Right atrium auricular region (tissue), 2 donors: ENCODE measurements at regions not wholly inside any gene's neighbourhood (a gene's known extent, or its start where the extent isn't known, plus 50 kb on each side); places are given as distances from the start of the nearest gene placed in this dataset.
A peak's percentile ranks its signal among the peaks of the same experiment; 100 is the strongest.

ENCODE experiments used
- DNase-seq: peaks from one replicate; pipeline ENCODE4 v3.0.0-alpha.2; 2019; ENCODE audit warnings: low spot score
- H3K27ac ChIP-seq, 2 donors: fragments of 200-600 bp; sonication (generic); 1 replicate in 1 of 2; 2 replicates in 1 of 2; pipeline ENCODE4 v1.5.1; 2016 to 2019
- H3K27me3 ChIP-seq, 2 donors: fragments of 200-600 bp; sonication (generic); one replicate each; pipeline versions ENCODE4 v1.5.1 to v1.6.0; 2017 to 2019
- H3K36me3 ChIP-seq: fragments of 200-600 bp; sonication (generic); one replicate; pipeline ENCODE4 v1.5.1; 2016
- H3K4me1 ChIP-seq, 2 donors: fragments of 200-600 bp; sonication (generic); one replicate each; pipeline versions ENCODE4 v1.5.1 to v1.6.0; 2017 to 2019
- H3K4me3 ChIP-seq, 2 donors: fragments of 200-600 bp; sonication (generic); 1 replicate in 1 of 2; 2 replicates in 1 of 2; pipeline ENCODE4 v1.5.1; 2017 to 2019; ENCODE audit warnings: mild to moderate bottlenecking in 1 of 2, moderate library complexity in 1 of 2
- H3K9me3 ChIP-seq, 2 donors: fragments of 200-600 bp; sonication (generic); one replicate each; pipeline ENCODE4 v1.5.1; 2019
- TF ChIP-seq, protein P1 (sequence below), 2 donors: fragments of 200-600 bp; sonication (generic); IDR thresholded peaks; one replicate each; pipeline ENCODE4 v1.5.1; 2019; ENCODE audit warnings: antibody characterized with exemption in 2 of 2

DNA sequence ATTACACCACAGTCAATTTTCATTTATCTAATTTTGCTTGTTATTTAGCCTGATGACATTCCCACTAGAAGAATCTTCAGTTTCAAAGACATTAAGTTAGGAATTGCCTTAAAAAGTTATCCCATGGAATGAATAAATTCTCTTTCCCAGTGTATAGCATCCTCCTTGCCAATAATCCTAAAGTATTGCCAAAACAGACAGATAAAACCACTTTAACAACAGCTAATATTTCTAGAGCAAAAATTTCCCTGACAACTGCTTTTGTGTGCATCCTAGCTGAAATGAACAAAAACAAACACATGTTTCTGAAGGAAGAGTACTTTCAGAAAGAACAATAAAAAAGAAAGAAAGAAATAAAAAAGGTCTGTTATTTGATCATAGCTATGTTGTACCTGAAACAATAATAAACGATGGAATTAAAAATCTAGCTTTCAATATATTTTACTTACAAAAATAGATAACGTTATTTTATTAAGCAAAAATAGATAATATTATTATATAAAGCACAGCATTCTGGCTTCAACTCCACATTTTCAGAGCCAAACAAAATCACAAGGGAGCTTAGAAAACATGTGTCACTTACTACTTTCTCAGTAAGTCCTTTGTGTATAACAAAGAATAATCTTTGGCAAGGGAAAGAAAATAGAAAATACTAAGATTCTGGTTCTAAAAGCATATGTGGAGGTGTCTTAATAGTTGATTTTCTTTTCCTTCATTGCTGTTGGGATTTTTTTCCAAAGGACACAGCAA is 939.0 kb upstream of the CRIM1 start:
- H3K4me1 ChIP-seq, result no peaks in the 10 kb centered on the region
- H3K36me3 ChIP-seq, result no peaks in the 10 kb centered on the region
- no peaks in the 10 kb centered on the region for H3K9me3 ChIP-seq
- DNase-seq, result no peak
- no peak overlapping the region for H3K4me3 ChIP-seq
- no peak overlapping the region for H3K27ac ChIP-seq
- TF ChIP-seq, protein P1, sequence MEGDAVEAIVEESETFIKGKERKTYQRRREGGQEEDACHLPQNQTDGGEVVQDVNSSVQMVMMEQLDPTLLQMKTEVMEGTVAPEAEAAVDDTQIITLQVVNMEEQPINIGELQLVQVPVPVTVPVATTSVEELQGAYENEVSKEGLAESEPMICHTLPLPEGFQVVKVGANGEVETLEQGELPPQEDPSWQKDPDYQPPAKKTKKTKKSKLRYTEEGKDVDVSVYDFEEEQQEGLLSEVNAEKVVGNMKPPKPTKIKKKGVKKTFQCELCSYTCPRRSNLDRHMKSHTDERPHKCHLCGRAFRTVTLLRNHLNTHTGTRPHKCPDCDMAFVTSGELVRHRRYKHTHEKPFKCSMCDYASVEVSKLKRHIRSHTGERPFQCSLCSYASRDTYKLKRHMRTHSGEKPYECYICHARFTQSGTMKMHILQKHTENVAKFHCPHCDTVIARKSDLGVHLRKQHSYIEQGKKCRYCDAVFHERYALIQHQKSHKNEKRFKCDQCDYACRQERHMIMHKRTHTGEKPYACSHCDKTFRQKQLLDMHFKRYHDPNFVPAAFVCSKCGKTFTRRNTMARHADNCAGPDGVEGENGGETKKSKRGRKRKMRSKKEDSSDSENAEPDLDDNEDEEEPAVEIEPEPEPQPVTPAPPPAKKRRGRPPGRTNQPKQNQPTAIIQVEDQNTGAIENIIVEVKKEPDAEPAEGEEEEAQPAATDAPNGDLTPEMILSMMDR (IDR thresholded peaks at IDR 0.05), result no peak
- H3K27me3 ChIP-seq, result no peaks in the 10 kb centered on the region

GRCh38 chr2:35415942-35416341 is 939.6 kb upstream of the CRIM1 start:
- TF ChIP-seq, protein P1 (IDR thresholded peaks at IDR 0.05), result no peak
- H3K4me1 ChIP-seq, result no peaks in the 10 kb centered on the region
- no peaks in the 10 kb centered on the region for H3K27me3 ChIP-seq
- no peaks in the 10 kb centered on the region for H3K9me3 ChIP-seq
- no peak overlapping the region for H3K27ac ChIP-seq
- no peak overlapping the region for H3K4me3 ChIP-seq
- no peaks in the 10 kb centered on the region for H3K36me3 ChIP-seq
- DNase-seq, result no peak

DNA sequence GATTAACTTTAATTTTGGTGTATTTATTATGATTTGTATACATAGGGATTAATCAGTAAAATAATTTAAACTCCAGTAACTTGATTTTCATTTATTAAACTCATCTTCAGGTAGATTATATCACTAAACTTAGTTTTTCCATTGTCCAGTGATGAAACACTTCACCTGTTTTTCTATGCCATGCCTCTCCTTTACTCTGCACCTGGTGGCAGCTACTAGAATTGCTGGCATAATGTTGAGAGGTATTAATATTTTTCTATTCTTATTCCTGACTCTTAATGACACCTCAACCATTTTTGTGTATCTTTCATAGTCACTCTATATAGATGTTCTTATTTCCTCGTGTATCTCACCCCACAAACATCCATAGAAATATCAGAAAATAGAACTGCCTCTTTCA is 940.3 kb upstream of the CRIM1 start:
- no peak overlapping the region for H3K4me3 ChIP-seq
- no peak overlapping the region for H3K27ac ChIP-seq
- H3K27me3 ChIP-seq, result no peaks in the 10 kb centered on the region
- no peaks in the 10 kb centered on the region for H3K4me1 ChIP-seq
- H3K9me3 ChIP-seq, result no peaks in the 10 kb centered on the region
- TF ChIP-seq, protein P1 (IDR thresholded peaks at IDR 0.05), result no peak
- H3K36me3 ChIP-seq, result no peaks in the 10 kb centered on the region
- DNase-seq, result no peak

DNA sequence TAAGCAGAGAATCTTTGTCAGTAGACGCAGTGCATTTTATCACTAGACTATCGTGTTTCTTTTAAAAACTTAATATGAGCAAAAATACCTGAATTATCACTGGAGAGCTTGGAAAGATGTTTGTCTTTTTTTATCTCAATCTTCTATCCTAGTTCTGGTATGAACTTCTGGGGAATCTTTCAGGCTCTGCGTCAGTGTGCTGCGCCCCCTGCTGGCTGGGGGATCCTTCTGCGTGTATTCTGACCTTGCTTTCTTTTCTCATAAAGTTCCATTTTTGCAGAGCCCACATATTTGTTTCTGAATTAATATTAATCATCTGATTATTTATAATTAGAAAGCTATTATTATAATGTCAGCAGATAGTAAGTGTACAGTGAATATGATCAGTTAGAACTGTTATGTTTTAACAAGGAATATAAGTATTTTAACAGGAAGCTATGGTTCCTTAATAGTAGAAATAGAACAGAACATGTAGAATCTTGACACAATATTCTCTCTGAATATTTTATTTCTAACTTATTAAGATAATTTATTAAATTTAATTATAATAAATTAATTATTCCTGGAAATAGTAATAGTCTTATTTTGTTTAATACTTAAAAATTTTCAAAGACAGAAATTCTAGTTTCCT is 945.0 kb upstream of the CRIM1 start:
- no peaks in the 10 kb centered on the region for H3K27me3 ChIP-seq
- H3K36me3 ChIP-seq, result no peaks in the 10 kb centered on the region
- H3K9me3 ChIP-seq, result no peaks in the 10 kb centered on the region
- H3K27ac ChIP-seq, result no peak overlapping the region
- TF ChIP-seq, protein P1 (IDR thresholded peaks at IDR 0.05), result peak; percentile 59 to 91
- H3K4me3 ChIP-seq, result no peak overlapping the region
- H3K4me1 ChIP-seq, result no peaks in the 10 kb centered on the region
- DNase-seq, result no peak

- no peaks in the 10 kb centered on the region for H3K4me1 ChIP-seq
- H3K4me3 ChIP-seq, result no peak overlapping the region
- TF ChIP-seq, protein P1 (IDR thresholded peaks at IDR 0.05), result no peak
- no peak overlapping the region for H3K27ac ChIP-seq
- DNase-seq, result no peak
- no peaks in the 10 kb centered on the region for H3K9me3 ChIP-seq
- H3K27me3 ChIP-seq, result no peaks in the 10 kb centered on the region
- no peaks in the 10 kb centered on the region for H3K36me3 ChIP-seq
Observed at GRCh38 chr2:35409762-35410161, 945.8 kb upstream of the CRIM1 start.
